PFSK-1 (cell line): ENCODE measurements at regions not wholly inside any gene's neighbourhood (a gene's known extent, or its start where the extent isn't known, plus 50 kb on each side); places are given as distances from the start of the nearest gene placed in this dataset.

ENCODE experiments used
- FOXP2 ChIP-seq: optimal IDR thresholded peaks from 2 replicates; pipeline ENCODE3; 2011; ENCODE audit warnings: borderline replicate concordance, control low read depth, inconsistent platforms; ENCODE audit not compliant: insufficient read depth; ENCODE audit errors: extremely low read length, extremely low read depth
- POLR2AphosphoS5 ChIP-seq: IDR thresholded peaks from 2 replicates; pipeline ENCODE4 v1.6.1; 2012; ENCODE audit warnings: low read depth, mild to moderate bottlenecking, control low read depth, low read length, moderate library complexity
- SIN3A ChIP-seq: IDR thresholded peaks from 2 replicates; pipeline ENCODE4 v1.6.1; 2012; ENCODE audit warnings: mild to moderate bottlenecking, low read length, moderate library complexity, borderline replicate concordance; ENCODE audit not compliant: insufficient read depth
- TAF1 ChIP-seq: IDR thresholded peaks from 2 replicates; pipeline ENCODE4 v1.6.1; 2012; ENCODE audit warnings: low read length, control low read depth, borderline replicate concordance; ENCODE audit not compliant: insufficient read depth
- TF ChIP-seq, protein P1 (sequence below), 2 experiments: IDR thresholded peaks; 2 replicates each; pipeline versions ENCODE4 v1.6.1 to v1.8.0; 2011 to 2012; ENCODE audit warnings: low read depth in 2 of 2, low read length in 2 of 2, control low read depth in 1 of 2, inconsistent platforms in 1 of 2, mild to moderate bottlenecking in 1 of 2, moderate library complexity in 1 of 2; ENCODE audit not compliant: insufficient read depth in 1 of 2

DNA sequence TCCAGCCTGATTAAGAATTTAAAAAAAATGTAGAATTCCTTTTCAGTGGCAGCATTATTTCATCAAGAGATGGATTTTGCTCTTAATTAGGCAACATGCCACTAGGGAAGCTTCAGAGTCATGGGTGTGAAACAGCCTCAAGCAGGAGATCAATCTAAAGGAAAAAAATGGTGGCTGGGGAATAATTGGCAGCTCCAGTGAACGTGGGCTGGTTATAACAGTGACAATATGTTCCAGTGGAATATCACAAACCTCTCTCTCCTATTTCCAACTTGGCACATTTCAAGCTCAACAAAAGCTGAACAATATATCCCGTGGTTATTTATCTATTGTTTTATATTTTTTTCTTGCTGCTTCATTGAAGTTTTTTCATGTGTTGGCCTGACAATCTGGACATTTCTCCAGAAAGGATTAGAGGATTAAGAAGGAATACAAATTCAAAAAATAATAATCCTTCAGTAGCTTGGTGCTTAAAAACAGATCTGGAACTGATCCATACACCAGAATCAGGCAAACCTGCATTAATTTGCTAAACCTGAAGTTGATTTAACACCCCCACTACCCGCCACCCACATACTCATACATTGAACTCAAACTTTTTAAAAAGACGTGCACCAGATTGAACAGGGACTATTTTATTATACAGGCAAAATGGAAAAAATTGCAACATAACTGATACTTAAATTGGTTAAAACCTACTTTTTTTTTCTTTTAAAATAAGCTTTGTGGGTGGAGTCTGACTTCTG is 255.9 kb upstream of the SPRED2 start:
- TF ChIP-seq FOXP2 (no peak), POLR2AphosphoS5 (no peak), TAF1 (no peak), SIN3A (no peak)
- TF ChIP-seq, protein P1, sequence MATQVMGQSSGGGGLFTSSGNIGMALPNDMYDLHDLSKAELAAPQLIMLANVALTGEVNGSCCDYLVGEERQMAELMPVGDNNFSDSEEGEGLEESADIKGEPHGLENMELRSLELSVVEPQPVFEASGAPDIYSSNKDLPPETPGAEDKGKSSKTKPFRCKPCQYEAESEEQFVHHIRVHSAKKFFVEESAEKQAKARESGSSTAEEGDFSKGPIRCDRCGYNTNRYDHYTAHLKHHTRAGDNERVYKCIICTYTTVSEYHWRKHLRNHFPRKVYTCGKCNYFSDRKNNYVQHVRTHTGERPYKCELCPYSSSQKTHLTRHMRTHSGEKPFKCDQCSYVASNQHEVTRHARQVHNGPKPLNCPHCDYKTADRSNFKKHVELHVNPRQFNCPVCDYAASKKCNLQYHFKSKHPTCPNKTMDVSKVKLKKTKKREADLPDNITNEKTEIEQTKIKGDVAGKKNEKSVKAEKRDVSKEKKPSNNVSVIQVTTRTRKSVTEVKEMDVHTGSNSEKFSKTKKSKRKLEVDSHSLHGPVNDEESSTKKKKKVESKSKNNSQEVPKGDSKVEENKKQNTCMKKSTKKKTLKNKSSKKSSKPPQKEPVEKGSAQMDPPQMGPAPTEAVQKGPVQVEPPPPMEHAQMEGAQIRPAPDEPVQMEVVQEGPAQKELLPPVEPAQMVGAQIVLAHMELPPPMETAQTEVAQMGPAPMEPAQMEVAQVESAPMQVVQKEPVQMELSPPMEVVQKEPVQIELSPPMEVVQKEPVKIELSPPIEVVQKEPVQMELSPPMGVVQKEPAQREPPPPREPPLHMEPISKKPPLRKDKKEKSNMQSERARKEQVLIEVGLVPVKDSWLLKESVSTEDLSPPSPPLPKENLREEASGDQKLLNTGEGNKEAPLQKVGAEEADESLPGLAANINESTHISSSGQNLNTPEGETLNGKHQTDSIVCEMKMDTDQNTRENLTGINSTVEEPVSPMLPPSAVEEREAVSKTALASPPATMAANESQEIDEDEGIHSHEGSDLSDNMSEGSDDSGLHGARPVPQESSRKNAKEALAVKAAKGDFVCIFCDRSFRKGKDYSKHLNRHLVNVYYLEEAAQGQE (IDR thresholded peaks at IDR 0.05; ENCODE audit: insufficient read depth in 1 of 2, low read depth in 2 of 2, low read length in 2 of 2) = no peak

DNA sequence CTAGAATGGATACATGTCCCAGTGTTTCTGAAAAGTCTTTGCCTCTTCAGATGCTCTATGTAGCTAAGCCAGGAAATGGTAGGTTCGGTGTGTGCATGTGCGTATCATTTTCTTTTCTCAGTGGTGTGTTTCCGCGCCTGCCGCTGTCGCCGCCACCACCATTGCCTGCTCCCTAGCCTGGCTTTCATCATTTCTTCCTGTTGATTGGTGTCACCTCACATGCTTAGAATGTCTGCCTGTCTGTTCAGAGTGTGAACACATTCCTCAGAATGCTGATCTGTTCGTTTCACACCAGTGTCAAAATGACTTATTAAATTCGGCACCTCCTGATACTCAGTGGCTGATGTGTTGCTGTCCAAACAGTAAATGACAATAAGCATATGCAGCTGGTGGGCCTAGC is 255.2 kb upstream of the SPRED2 start:
- no peak for TF ChIP-seq FOXP2
- TF ChIP-seq SIN3A = no peak
- TF ChIP-seq, protein P1 (IDR thresholded peaks at IDR 0.05; ENCODE audit: insufficient read depth in 1 of 2, low read depth in 2 of 2, low read length in 2 of 2) = no peak

DNA sequence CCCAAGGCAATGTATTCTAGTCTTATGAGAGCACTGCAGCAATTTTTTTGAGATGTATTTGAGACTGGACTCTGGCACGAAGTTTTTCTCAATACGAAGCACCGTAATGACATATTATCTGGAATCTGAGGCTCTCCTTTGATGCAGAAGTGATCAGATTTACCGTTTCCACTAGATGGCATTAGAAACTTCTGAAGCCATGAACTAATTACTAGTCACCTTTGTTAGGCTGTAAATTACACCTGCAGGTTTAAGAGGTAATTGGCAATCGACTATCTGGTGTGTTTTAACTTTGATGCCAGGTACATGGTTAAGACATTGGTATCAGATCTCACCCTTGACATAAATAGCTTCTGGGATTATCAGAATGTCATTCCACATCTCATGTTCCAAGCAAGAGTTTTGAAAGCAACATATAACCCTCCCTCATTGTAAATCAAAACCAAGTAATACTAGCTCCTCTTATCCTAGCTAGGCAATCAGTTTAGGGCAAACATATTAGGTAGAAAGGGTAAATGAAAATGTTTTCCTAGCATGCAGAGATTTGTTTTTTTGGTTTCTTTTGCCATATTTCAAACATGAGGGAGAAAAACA is 254.6 kb upstream of the SPRED2 start:
- TF ChIP-seq FOXP2 (no peak), SIN3A (no peak), POLR2AphosphoS5 (no peak), TAF1 (no peak)
- TF ChIP-seq, protein P1 (IDR thresholded peaks at IDR 0.05; ENCODE audit: insufficient read depth in 1 of 2, low read depth in 2 of 2, low read length in 2 of 2) = no peak

DNA sequence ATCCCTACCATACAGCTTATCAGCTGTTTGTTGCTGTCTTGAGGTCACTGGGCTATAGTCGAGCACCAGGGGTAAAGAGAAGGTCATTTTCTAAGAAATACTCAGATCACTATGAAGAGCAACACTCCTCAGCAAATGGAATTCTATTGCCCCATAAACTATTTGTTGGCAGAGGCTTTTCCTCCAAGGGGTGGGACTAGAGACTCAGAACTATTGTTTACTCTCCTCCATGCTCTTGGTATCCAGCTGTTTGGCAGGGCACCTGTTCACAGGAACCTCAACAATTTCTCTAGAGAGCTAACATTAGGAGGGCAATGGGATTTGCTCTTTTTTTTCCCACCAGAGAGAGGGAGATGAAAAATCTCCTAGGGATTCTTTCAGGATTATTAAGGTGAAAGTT is 249.1 kb upstream of the SPRED2 start:
- TF ChIP-seq TAF1 (no peak), POLR2AphosphoS5 (no peak), FOXP2 (no peak), SIN3A (no peak)

DNA sequence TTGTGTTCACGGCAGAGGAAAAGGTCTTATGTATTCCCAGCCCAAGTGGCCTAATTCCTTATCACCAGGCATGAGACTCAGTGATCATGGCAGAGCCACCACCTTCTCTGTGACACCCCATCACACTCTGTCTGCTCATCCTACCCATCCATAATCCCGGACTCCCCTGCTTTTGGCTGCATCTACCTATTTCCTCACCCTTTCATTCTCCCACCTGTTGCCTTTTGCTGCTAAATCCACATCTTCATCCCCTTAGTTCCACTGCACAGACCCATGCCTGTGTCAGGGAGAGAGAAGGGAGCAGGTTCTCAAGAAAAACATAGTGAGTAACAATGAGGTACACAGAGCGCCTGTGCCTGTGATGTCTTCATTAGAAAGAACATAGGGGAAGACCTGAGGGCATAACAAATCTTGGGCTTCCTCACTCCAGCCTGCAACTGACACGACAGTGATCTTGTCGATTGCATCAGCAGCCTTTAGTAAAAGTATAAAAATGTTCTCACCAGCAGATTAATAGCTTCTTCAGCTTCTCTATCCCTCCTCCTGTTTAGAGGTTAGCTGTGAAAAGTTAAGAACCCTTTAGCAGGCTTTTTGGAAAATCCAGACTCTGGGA is 246.5 kb upstream of the SPRED2 start:
- TF ChIP-seq FOXP2 (no peak), SIN3A (no peak), TAF1 (no peak), POLR2AphosphoS5 (no peak)
- TF ChIP-seq, protein P1 (IDR thresholded peaks at IDR 0.05; ENCODE audit: insufficient read depth in 1 of 2, low read depth in 2 of 2, low read length in 2 of 2) = no peak
